ENCODE measurements at regions not wholly inside any gene's neighbourhood (a gene's known extent, or its start where the extent isn't known, plus 50 kb on each side); places are given as distances from the start of the nearest gene placed in this dataset.

DNA sequence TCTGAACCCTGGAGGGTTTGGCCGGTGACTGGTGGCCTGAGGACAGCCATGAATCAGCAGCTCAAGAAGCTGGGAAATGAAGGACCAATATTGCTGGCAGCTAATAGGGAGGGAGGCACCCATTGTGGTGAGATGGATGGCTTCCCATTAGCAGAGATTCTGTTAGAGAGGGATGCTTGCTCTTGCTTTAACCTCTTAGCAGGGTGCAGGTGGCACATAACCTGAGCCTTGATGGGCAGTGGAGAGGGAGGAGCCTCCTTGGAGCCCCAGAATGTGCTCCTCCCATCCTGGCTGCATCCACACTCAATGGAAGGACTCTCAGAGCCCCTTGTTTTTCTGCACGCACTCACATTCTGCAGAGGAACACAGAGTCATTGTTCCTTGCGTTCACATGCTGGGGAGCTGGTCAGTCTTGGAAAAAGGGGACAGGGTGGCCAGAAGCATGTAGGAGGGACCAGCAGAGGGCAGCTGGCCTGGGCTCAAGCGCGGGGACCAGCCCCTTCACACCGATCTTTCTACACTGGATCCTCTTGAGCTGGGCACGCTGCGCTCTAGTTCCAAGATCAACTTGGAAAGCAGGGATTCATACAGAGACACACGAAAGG, 161.8 kb downstream of the MED10 start:
- Histone ChIP-seq H2AFZ (ENCODE audit: low read depth, low read length) (no peak overlapping the region), H3K9me3 (ENCODE audit: low read length) (no peaks in the 10 kb centered on the region), H3K4me2 (ENCODE audit: low read length) (no peak overlapping the region), H3K9me2 (ENCODE audit: insufficient read depth, low read length) (no peaks in the 10 kb centered on the region), H3K79me2 (replicated peaks; ENCODE audit: insufficient read depth, low read length) (no peaks in the 10 kb centered on the region), H3K9ac (ENCODE audit: low read length) (no peak overlapping the region), H3K36me3 (ENCODE audit: insufficient read depth, low read length) (no peaks in the 10 kb centered on the region), H3K4me3 (ENCODE audit: low read length) (no peak overlapping the region), H4K20me1 (ENCODE audit: insufficient read depth) (no peaks in the 10 kb centered on the region), H3K27ac (ENCODE audit: low read length) (no peak overlapping the region), H3F3A (ENCODE audit: insufficient read depth, low read length, poor library complexity, severe bottlenecking) (no peaks in the 10 kb centered on the region), H3K27me3 (ENCODE audit: insufficient read depth, low read depth, low read length) (no peaks in the 10 kb centered on the region)
- TF ChIP-seq EP300 (conservative IDR thresholded peaks at IDR 0.05; ENCODE audit: poor library complexity, severe bottlenecking): no peak
- no peak for TF ChIP-seq RAD21 (conservative IDR thresholded peaks at IDR 0.05)
- TF ChIP-seq EZH2 (IDR thresholded peaks at IDR 0.05; ENCODE audit: borderline replicate concordance, insufficient read depth, low read length, poor library complexity, severe bottlenecking): no peak
- TF ChIP-seq POLR2AphosphoS5 (IDR thresholded peaks at IDR 0.05): no peak

DNA sequence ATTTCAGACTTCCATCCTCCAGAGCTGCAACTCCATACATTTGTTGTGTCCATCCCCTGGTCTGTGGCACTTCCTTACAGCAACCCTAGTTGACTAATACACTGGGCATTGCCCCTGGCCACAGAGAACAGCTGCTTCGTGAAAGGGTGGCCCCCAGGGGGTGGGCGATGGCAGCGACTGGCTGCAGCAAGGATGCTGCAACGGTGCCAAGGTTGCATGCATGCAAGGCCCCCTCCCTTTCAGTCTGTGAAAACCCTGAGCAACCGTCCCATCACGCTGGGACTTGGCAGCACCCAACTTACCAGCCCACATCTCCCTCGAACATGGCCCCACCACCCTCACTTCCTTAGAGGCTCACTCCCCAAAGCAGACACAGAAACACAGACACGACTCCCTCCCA, 162.5 kb downstream of the MED10 start:
- H3K9ac ChIP-seq (ENCODE audit: low read length): no peak overlapping the region
- no peaks in the 10 kb centered on the region for H4K20me1 ChIP-seq (ENCODE audit: insufficient read depth)
- no peaks in the 10 kb centered on the region for H3K36me3 ChIP-seq (ENCODE audit: insufficient read depth, low read length)
- no peak overlapping the region for H3K27ac ChIP-seq (ENCODE audit: low read length)
- no peaks in the 10 kb centered on the region for H3K27me3 ChIP-seq (ENCODE audit: insufficient read depth, low read depth, low read length)
- H3K79me2 ChIP-seq (replicated peaks; ENCODE audit: insufficient read depth, low read length): no peaks in the 10 kb centered on the region
- no peaks in the 10 kb centered on the region for H3F3A ChIP-seq (ENCODE audit: insufficient read depth, low read length, poor library complexity, severe bottlenecking)
- H2AFZ ChIP-seq (ENCODE audit: low read depth, low read length): no peak overlapping the region
- H3K9me2 ChIP-seq (ENCODE audit: insufficient read depth, low read length): no peaks in the 10 kb centered on the region
- TF ChIP-seq, protein P1, sequence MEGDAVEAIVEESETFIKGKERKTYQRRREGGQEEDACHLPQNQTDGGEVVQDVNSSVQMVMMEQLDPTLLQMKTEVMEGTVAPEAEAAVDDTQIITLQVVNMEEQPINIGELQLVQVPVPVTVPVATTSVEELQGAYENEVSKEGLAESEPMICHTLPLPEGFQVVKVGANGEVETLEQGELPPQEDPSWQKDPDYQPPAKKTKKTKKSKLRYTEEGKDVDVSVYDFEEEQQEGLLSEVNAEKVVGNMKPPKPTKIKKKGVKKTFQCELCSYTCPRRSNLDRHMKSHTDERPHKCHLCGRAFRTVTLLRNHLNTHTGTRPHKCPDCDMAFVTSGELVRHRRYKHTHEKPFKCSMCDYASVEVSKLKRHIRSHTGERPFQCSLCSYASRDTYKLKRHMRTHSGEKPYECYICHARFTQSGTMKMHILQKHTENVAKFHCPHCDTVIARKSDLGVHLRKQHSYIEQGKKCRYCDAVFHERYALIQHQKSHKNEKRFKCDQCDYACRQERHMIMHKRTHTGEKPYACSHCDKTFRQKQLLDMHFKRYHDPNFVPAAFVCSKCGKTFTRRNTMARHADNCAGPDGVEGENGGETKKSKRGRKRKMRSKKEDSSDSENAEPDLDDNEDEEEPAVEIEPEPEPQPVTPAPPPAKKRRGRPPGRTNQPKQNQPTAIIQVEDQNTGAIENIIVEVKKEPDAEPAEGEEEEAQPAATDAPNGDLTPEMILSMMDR (IDR thresholded peaks at IDR 0.05; ENCODE audit: poor library complexity, severe bottlenecking): no peak
- TF ChIP-seq, protein P2, sequence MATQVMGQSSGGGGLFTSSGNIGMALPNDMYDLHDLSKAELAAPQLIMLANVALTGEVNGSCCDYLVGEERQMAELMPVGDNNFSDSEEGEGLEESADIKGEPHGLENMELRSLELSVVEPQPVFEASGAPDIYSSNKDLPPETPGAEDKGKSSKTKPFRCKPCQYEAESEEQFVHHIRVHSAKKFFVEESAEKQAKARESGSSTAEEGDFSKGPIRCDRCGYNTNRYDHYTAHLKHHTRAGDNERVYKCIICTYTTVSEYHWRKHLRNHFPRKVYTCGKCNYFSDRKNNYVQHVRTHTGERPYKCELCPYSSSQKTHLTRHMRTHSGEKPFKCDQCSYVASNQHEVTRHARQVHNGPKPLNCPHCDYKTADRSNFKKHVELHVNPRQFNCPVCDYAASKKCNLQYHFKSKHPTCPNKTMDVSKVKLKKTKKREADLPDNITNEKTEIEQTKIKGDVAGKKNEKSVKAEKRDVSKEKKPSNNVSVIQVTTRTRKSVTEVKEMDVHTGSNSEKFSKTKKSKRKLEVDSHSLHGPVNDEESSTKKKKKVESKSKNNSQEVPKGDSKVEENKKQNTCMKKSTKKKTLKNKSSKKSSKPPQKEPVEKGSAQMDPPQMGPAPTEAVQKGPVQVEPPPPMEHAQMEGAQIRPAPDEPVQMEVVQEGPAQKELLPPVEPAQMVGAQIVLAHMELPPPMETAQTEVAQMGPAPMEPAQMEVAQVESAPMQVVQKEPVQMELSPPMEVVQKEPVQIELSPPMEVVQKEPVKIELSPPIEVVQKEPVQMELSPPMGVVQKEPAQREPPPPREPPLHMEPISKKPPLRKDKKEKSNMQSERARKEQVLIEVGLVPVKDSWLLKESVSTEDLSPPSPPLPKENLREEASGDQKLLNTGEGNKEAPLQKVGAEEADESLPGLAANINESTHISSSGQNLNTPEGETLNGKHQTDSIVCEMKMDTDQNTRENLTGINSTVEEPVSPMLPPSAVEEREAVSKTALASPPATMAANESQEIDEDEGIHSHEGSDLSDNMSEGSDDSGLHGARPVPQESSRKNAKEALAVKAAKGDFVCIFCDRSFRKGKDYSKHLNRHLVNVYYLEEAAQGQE (IDR thresholded peaks at IDR 0.05; ENCODE audit: borderline replicate concordance): no peak
- no peak for TF ChIP-seq MXI1 (conservative IDR thresholded peaks at IDR 0.05; ENCODE audit: poor library complexity, severe bottlenecking)
- no peak for TF ChIP-seq EZH2 (IDR thresholded peaks at IDR 0.05; ENCODE audit: borderline replicate concordance, insufficient read depth, low read length, poor library complexity, severe bottlenecking)
- TF ChIP-seq TAF1 (IDR thresholded peaks at IDR 0.05; ENCODE audit: low read depth): no peak
- no peak for TF ChIP-seq POLR2AphosphoS5 (IDR thresholded peaks at IDR 0.05)
- no peak for TF ChIP-seq RAD21 (conservative IDR thresholded peaks at IDR 0.05)
- TF ChIP-seq SMC3 (conservative IDR thresholded peaks at IDR 0.05; ENCODE audit: poor library complexity): no peak
- no peak for TF ChIP-seq EP300 (conservative IDR thresholded peaks at IDR 0.05; ENCODE audit: poor library complexity, severe bottlenecking)
- H3K4me3 ChIP-seq (ENCODE audit: low read length): no peak overlapping the region
- no peaks in the 10 kb centered on the region for H3K9me3 ChIP-seq (ENCODE audit: low read length)
- no peak overlapping the region for H3K4me2 ChIP-seq (ENCODE audit: low read length)

All from neural cell (in vitro differentiated cells).